Skeletal muscle tissue (tissue), 3 donors: ENCODE measurements at regions not wholly inside any gene's neighbourhood (a gene's known extent, or its start where the extent isn't known, plus 50 kb on each side); places are given as distances from the start of the nearest gene placed in this dataset.

Source experiments
- H3K27ac ChIP-seq: one replicate; pipeline ENCODE4 v1.7.0; 2013; ENCODE audit warnings: mild to moderate bottlenecking, low read depth, low read length, inconsistent platforms
- H3K27me3 ChIP-seq, 3 donors: one replicate each; pipeline ENCODE4 v1.7.0; 2013; ENCODE audit warnings: low read length in 3 of 3; ENCODE audit not compliant: control insufficient read depth in 3 of 3, insufficient read depth in 3 of 3
- H3K36me3 ChIP-seq, 3 donors: one replicate each; pipeline ENCODE4 v1.7.0; 2013; ENCODE audit warnings: low read length in 3 of 3; ENCODE audit not compliant: control insufficient read depth in 3 of 3, insufficient read depth in 3 of 3
- H3K4me1 ChIP-seq, 3 donors: one replicate each; pipeline ENCODE4 v1.7.0; 2013; ENCODE audit warnings: low read length in 3 of 3, mild to moderate bottlenecking in 3 of 3; ENCODE audit not compliant: control insufficient read depth in 3 of 3, insufficient read depth in 3 of 3
- H3K4me3 ChIP-seq, 3 donors: one replicate each; pipeline ENCODE4 v1.7.0; 2013; ENCODE audit warnings: low read length in 3 of 3
- H3K9ac ChIP-seq, 3 donors: one replicate each; pipeline ENCODE4 v1.7.0; 2013; ENCODE audit warnings: low read length in 3 of 3, mild to moderate bottlenecking in 3 of 3, moderate library complexity in 2 of 3, low read depth in 1 of 3
- H3K9me3 ChIP-seq, 3 donors: one replicate each; pipeline ENCODE4 v1.7.0; 2013; ENCODE audit warnings: low read length in 3 of 3; ENCODE audit not compliant: control insufficient read depth in 3 of 3
- donor health status: Osteomylitis.

GRCh38 chr12:24599736-24600135 is 349.2 kb downstream of the BCAT1 start:
- Histone ChIP-seq H3K27me3 (no peaks in the 10 kb centered on the region), H3K9ac (no peak overlapping the region), H3K9me3 (no peaks in the 10 kb centered on the region), H3K4me1 (no peaks in the 10 kb centered on the region), H3K27ac (no peak overlapping the region), H3K4me3 (no peak overlapping the region), H3K36me3 (no peaks in the 10 kb centered on the region)

GRCh38 chr12:24597580-24597979 is 351.3 kb downstream of the BCAT1 start:
- no peaks in the 10 kb centered on the region for H3K36me3 ChIP-seq
- no peak overlapping the region for H3K4me3 ChIP-seq
- H3K4me1 ChIP-seq, result no peaks in the 10 kb centered on the region
- no peak overlapping the region for H3K27ac ChIP-seq
- H3K9ac ChIP-seq, result no peak overlapping the region
- H3K9me3 ChIP-seq, result no peaks in the 10 kb centered on the region
- H3K27me3 ChIP-seq, result no peaks in the 10 kb centered on the region

- no peak overlapping the region for H3K4me3 ChIP-seq
- H3K4me1 ChIP-seq, result no peaks in the 10 kb centered on the region
Measured at GRCh38 chr12:24596768-24597388, 352.0 kb downstream of the BCAT1 start.

GRCh38 chr12:24595652-24596235 is 353.2 kb downstream of the BCAT1 start:
- Histone ChIP-seq H3K4me1 (no peaks in the 10 kb centered on the region), H3K9me3 (no peaks in the 10 kb centered on the region), H3K27me3 (no peaks in the 10 kb centered on the region), H3K27ac (no peak overlapping the region), H3K36me3 (no peaks in the 10 kb centered on the region), H3K9ac (no peak overlapping the region), H3K4me3 (no peak overlapping the region)

More at GRCh38 chr12:24596768-24597388, 352.0 kb downstream of the BCAT1 start:
- Histone ChIP-seq H3K9ac (no peak overlapping the region), H3K27me3 (no peaks in the 10 kb centered on the region), H3K9me3 (no peaks in the 10 kb centered on the region), H3K36me3 (no peaks in the 10 kb centered on the region), H3K27ac (no peak overlapping the region)

GRCh38 chr12:24591715-24592440 is 357.0 kb downstream of the BCAT1 start:
- no peak overlapping the region for H3K9ac ChIP-seq
- H3K4me1 ChIP-seq, result no peaks in the 10 kb centered on the region
- H3K27ac ChIP-seq, result no peak overlapping the region
- H3K27me3 ChIP-seq, result no peaks in the 10 kb centered on the region
- no peaks in the 10 kb centered on the region for H3K9me3 ChIP-seq
- H3K4me3 ChIP-seq, result no peak overlapping the region
- H3K36me3 ChIP-seq, result no peaks in the 10 kb centered on the region

- Histone ChIP-seq H3K27ac (no peak overlapping the region), H3K36me3 (no peaks in the 10 kb centered on the region), H3K27me3 (no peaks in the 10 kb centered on the region), H3K9ac (no peak overlapping the region), H3K4me1 (no peaks in the 10 kb centered on the region), H3K4me3 (no peak overlapping the region), H3K9me3 (no peaks in the 10 kb centered on the region)
Measured at GRCh38 chr12:24591079-24591626, 357.7 kb downstream of the BCAT1 start.

GRCh38 chr12:24586293-24586692 is 362.6 kb downstream of the BCAT1 start:
- Histone ChIP-seq H3K27ac (no peak overlapping the region), H3K9ac (no peak overlapping the region), H3K4me3 (no peak overlapping the region), H3K36me3 (no peaks in the 10 kb centered on the region), H3K4me1 (no peaks in the 10 kb centered on the region), H3K27me3 (no peaks in the 10 kb centered on the region), H3K9me3 (no peaks in the 10 kb centered on the region)

- no peak overlapping the region for H3K27ac ChIP-seq
- no peaks in the 10 kb centered on the region for H3K36me3 ChIP-seq
- H3K27me3 ChIP-seq, result no peaks in the 10 kb centered on the region
- H3K4me1 ChIP-seq, result no peaks in the 10 kb centered on the region
- no peak overlapping the region for H3K9ac ChIP-seq
- no peak overlapping the region for H3K4me3 ChIP-seq
- no peaks in the 10 kb centered on the region for H3K9me3 ChIP-seq
Measured at GRCh38 chr12:24584032-24584675, 364.7 kb downstream of the BCAT1 start.

GRCh38 chr12:24582954-24583601 is 365.8 kb downstream of the BCAT1 start:
- Histone ChIP-seq H3K4me1 (no peaks in the 10 kb centered on the region), H3K9me3 (no peaks in the 10 kb centered on the region), H3K4me3 (no peak overlapping the region), H3K27me3 (no peaks in the 10 kb centered on the region), H3K36me3 (no peaks in the 10 kb centered on the region), H3K9ac (no peak overlapping the region), H3K27ac (no peak overlapping the region)
